HCEC 1CT (cell line): ENCODE measurements at regions not wholly inside any gene's neighbourhood (a gene's known extent, or its start where the extent isn't known, plus 50 kb on each side); places are given as distances from the start of the nearest gene placed in this dataset.
"Not testable (repeated sequence)": the region's sequence is repeated elsewhere in the genome, so short reads cannot be mapped to it uniquely, and the experiment has no call there.

Experiments
- DNase-seq: peaks from one replicate; pipeline ENCODE4 v3.0.0-alpha.2; 2017

- DNase-seq, result no peak
Observed at GRCh38 chr2:2731816-2732284, 400.8 kb upstream of the MYT1L start.

- DNase-seq, result no peak
Observed at GRCh38 chr2:2731101-2731815, 400.2 kb upstream of the MYT1L start.

GRCh38 chr2:2730301-2730833, 399.3 kb upstream of the MYT1L start:
- DNase-seq, result no peak

GRCh38 chr2:2729246-2729645, 398.2 kb upstream of the MYT1L start:
- no peak for DNase-seq

GRCh38 chr2:2728635-2729034, 397.6 kb upstream of the MYT1L start:
- no peak for DNase-seq

- no peak for DNase-seq
Observed at GRCh38 chr2:2727876-2728511, 396.9 kb upstream of the MYT1L start.

- no peak for DNase-seq
Observed at GRCh38 chr2:2726163-2726562, 395.1 kb upstream of the MYT1L start.

- DNase-seq, result no peak
Observed at GRCh38 chr2:2723064-2723463, 392.0 kb upstream of the MYT1L start.

GRCh38 chr2:2721296-2721835, 390.3 kb upstream of the MYT1L start:
- no peak for DNase-seq

- DNase-seq, result not testable (repeated sequence)
Observed at GRCh38 chr2:2720806-2721205, 389.7 kb upstream of the MYT1L start.

GRCh38 chr2:2720351-2720750, 389.3 kb upstream of the MYT1L start:
- no peak for DNase-seq

- no peak for DNase-seq
Observed at GRCh38 chr2:2719781-2720180, 388.7 kb upstream of the MYT1L start.

- DNase-seq, result no peak
Observed at GRCh38 chr2:2719015-2719414, 387.9 kb upstream of the MYT1L start.

- no peak for DNase-seq
Observed at GRCh38 chr2:2717406-2717805, 386.3 kb upstream of the MYT1L start.

GRCh38 chr2:2716771-2717170, 385.7 kb upstream of the MYT1L start:
- DNase-seq, result no peak

- no peak for DNase-seq
Observed at GRCh38 chr2:2715036-2715818, 384.2 kb upstream of the MYT1L start.

GRCh38 chr2:2714408-2714807, 383.3 kb upstream of the MYT1L start:
- no peak for DNase-seq

GRCh38 chr2:2709431-2709770, 378.3 kb upstream of the MYT1L start:
- no peak for DNase-seq

GRCh38 chr2:2708575-2709430, 377.7 kb upstream of the MYT1L start:
- no peak for DNase-seq

GRCh38 chr2:2707206-2707991, 376.3 kb upstream of the MYT1L start:
- no peak for DNase-seq

- DNase-seq, result no peak
Observed at GRCh38 chr2:2706306-2706705, 375.2 kb upstream of the MYT1L start.

- DNase-seq, result no peak
Observed at GRCh38 chr2:2705871-2706270, 374.8 kb upstream of the MYT1L start.
